Right lobe of liver (tissue), 4 donors: ENCODE measurements at regions not wholly inside any gene's neighbourhood (a gene's known extent, or its start where the extent isn't known, plus 50 kb on each side); places are given as distances from the start of the nearest gene placed in this dataset.

Experiments
- CTCF ChIP-seq, 4 donors: fragments of 200-600 bp in 3 of 4; fragments of 450-650 bp in 1 of 4; IDR thresholded peaks; one replicate each; pipeline versions ENCODE4 v1.5.1 to v1.8.0; 2016 to 2022; ENCODE audit warnings: antibody characterized with exemption in 4 of 4, mild to moderate bottlenecking in 2 of 4
- POLR2A ChIP-seq: fragments of 450-650 bp; IDR thresholded peaks from one replicate; pipeline ENCODE4 v1.6.1; 2017; ENCODE audit warnings: antibody characterized with exemption, mild to moderate bottlenecking
- donor health status: DM: no; HTN: no; CAD: no.
- donor health status: DM: no; HTN: no; CAD: no.
- donor health status: DM: no; HTN: yes; CAD: no.

- TF ChIP-seq CTCF (IDR thresholded peaks at IDR 0.05): no peak
- no peak for TF ChIP-seq POLR2A
Observed at GRCh38 chr12:111110556-111110955, 190.2 kb upstream of the MYL2 start.
